ENCODE measurements at regions not wholly inside any gene's neighbourhood (a gene's known extent, or its start where the extent isn't known, plus 50 kb on each side); places are given as distances from the start of the nearest gene placed in this dataset.

GRCh38 chr15:96586901-96587300 lies 256.4 kb downstream of the NR2F2 start:
- no peaks in the 10 kb centered on the region for H3K79me2 ChIP-seq (ENCODE audit: control insufficient read depth, insufficient read depth, low read length)
- no peaks in the 10 kb centered on the region for H4K20me1 ChIP-seq (replicated peaks; ENCODE audit: control insufficient read depth, insufficient read depth, low read length)
- no peak for ATAC-seq
- no peaks in the 10 kb centered on the region; a peak in 1 of 5 replicates for H3K4me1 ChIP-seq (replicated peaks in 1 of 2; ENCODE audit: control insufficient read depth in 2 of 2, insufficient read depth in 2 of 2, low read length in 2 of 2)
- CTCF ChIA-PET (ENCODE audit: low intra/inter-chr PET ratio) = no interaction called here
- H3K9me1 ChIP-seq (ENCODE audit: control insufficient read depth, insufficient read depth, low read length) = no peaks in the 10 kb centered on the region
- intact Hi-C loops (cut with micrococcal nuclease) = no loop called here
- no peak overlapping the region for H2AFZ ChIP-seq (ENCODE audit: low read depth, low read length)
- no peak overlapping the region for H3K4me3 ChIP-seq
- no peaks in the 10 kb centered on the region for H3K9me3 ChIP-seq (replicated peaks; ENCODE audit: control insufficient read depth, insufficient read depth, low read depth, low read length)
- no peak overlapping the region for H3K27ac ChIP-seq (ENCODE audit: extremely low read depth, low read depth, low read length)
- POLR2A ChIA-PET = no interaction called here
- in situ Hi-C loops (cut with MboI) = loop anchor here (10.0 kb wide), 1 partner anchor 232 kb away; no protein-coding TSS in a partner anchor
- WGBS (ENCODE audit: insufficient coverage, low coverage, missing lambda C conversion rate) = 5% methylated on average over 4 of the region's 4 CpGs
- DNase-seq (ENCODE audit: extremely low read depth in 1 of 4, low spot score in 3 of 4) = no peak
- H3K4me2 ChIP-seq (ENCODE audit: insufficient read depth, low read length) = no peak overlapping the region
- FAIRE-seq = no peak
- H3K9ac ChIP-seq (ENCODE audit: insufficient read depth in 1 of 2, low read depth in 2 of 2, low read length in 2 of 2) = no peak overlapping the region
- no peak for TF ChIP-seq RB1 (IDR thresholded peaks at IDR 0.05; ENCODE audit: low read depth)
- no peak for TF ChIP-seq FOXP1 (CRISPR knock-in tag; IDR thresholded peaks at IDR 0.05)
- BruUV-seq (replicated peaks) = no TSS peak
- peaks cover 9 to 17% of the 10 kb centered on the region in 2 experiments; a peak in 3 of 5 replicates for H3K27me3 ChIP-seq (ENCODE audit: control insufficient read depth in 2 of 2, insufficient read depth in 2 of 2, low read length in 2 of 2)
- no peaks in the 10 kb centered on the region for H3K36me3 ChIP-seq (ENCODE audit: control insufficient read depth, insufficient read depth, low read length)

- no peak for FAIRE-seq
- in situ Hi-C loops (cut with MboI) = loop anchor here (10.0 kb wide), 1 partner anchor 235 kb away; no protein-coding TSS in a partner anchor
- TF ChIP-seq, protein P1, sequence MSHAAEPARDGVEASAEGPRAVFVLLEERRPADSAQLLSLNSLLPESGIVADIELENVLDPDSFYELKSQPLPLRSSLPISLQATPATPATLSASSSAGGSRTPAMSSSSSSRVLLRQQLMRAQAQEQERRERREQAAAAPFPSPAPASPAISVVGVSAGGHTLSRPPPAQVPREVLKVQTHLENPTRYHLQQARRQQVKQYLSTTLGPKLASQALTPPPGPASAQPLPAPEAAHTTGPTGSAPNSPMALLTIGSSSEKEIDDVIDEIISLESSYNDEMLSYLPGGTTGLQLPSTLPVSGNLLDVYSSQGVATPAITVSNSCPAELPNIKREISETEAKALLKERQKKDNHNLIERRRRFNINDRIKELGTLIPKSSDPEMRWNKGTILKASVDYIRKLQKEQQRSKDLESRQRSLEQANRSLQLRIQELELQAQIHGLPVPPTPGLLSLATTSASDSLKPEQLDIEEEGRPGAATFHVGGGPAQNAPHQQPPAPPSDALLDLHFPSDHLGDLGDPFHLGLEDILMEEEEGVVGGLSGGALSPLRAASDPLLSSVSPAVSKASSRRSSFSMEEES (CRISPR knock-in tag; IDR thresholded peaks at IDR 0.05) = no peak
- TF ChIP-seq ZNF263 (CRISPR knock-in tag; IDR thresholded peaks at IDR 0.05; ENCODE audit: borderline replicate concordance) (no peak), ESRRA (IDR thresholded peaks at IDR 0.05; ENCODE audit: borderline replicate concordance, low read depth) (no peak), ZMIZ1 (IDR thresholded peaks at IDR 0.05; ENCODE audit: low read depth in 2 of 2, low read length in 2 of 2) (no peak), HNRNPL (IDR thresholded peaks at IDR 0.05; ENCODE audit: low read depth, low read length) (no peak), ZBTB26 (CRISPR knock-in tag; IDR thresholded peaks at IDR 0.05) (no peak), E2F3 (CRISPR knock-in tag; IDR thresholded peaks at IDR 0.05) (no peak)
Measured at GRCh38 chr15:96589864-96590263, 259.4 kb downstream of the NR2F2 start.

More at GRCh38 chr15:96589864-96590263, 259.4 kb downstream of the NR2F2 start:
- 0% methylated on average over 3 of the region's 3 CpGs for WGBS (ENCODE audit: insufficient coverage, low coverage, missing lambda C conversion rate)
- no TSS peak for BruUV-seq (replicated peaks)
- H3K9ac ChIP-seq (ENCODE audit: insufficient read depth in 1 of 2, low read depth in 2 of 2, low read length in 2 of 2) = no peak overlapping the region
- no peaks in the 10 kb centered on the region for H4K20me1 ChIP-seq (replicated peaks; ENCODE audit: control insufficient read depth, insufficient read depth, low read length)
- H3K4me3 ChIP-seq = no peak overlapping the region
- H3K27me3 ChIP-seq (ENCODE audit: control insufficient read depth in 2 of 2, insufficient read depth in 2 of 2, low read length in 2 of 2) = peaks cover 5 to 11% of the 10 kb centered on the region in 2 experiments; a peak in 2 of 5 replicates
- no peak overlapping the region for H3K4me2 ChIP-seq (ENCODE audit: insufficient read depth, low read length)
- no peak overlapping the region for H3K27ac ChIP-seq (ENCODE audit: extremely low read depth, low read depth, low read length)
- no peaks in the 10 kb centered on the region for H3K9me3 ChIP-seq (replicated peaks; ENCODE audit: control insufficient read depth, insufficient read depth, low read depth, low read length)
- intact Hi-C loops (cut with micrococcal nuclease) = no loop called here
- ChIA-PET POLR2A (no interaction called here), CTCF (ENCODE audit: low intra/inter-chr PET ratio) (no interaction called here)
- no peak overlapping the region for H2AFZ ChIP-seq (ENCODE audit: low read depth, low read length)
- ATAC-seq (no peak), DNase-seq (ENCODE audit: extremely low read depth in 1 of 4, low spot score in 3 of 4) (no peak)
- H3K79me2 ChIP-seq (ENCODE audit: control insufficient read depth, insufficient read depth, low read length) = no peaks in the 10 kb centered on the region
- H3K36me3 ChIP-seq (ENCODE audit: control insufficient read depth, insufficient read depth, low read length) = no peaks in the 10 kb centered on the region
- no peaks in the 10 kb centered on the region; a peak in 1 of 5 replicates for H3K4me1 ChIP-seq (replicated peaks in 1 of 2; ENCODE audit: control insufficient read depth in 2 of 2, insufficient read depth in 2 of 2, low read length in 2 of 2)
- no peaks in the 10 kb centered on the region for H3K9me1 ChIP-seq (ENCODE audit: control insufficient read depth, insufficient read depth, low read length)

Measured in K562 (cell line).